HK-2 (cell line): ENCODE measurements at regions not wholly inside any gene's neighbourhood (a gene's known extent, or its start where the extent isn't known, plus 50 kb on each side); places are given as distances from the start of the nearest gene placed in this dataset.

Experiments
- DNase-seq: peaks from one replicate; pipeline ENCODE4 v3.0.0-alpha.2; 2018; ENCODE audit not compliant: unreplicated experiment

- DNase-seq, result no peak
Observed at GRCh38 chr1:234936612-234937389, 191.8 kb downstream of the TOMM20 start.

DNA sequence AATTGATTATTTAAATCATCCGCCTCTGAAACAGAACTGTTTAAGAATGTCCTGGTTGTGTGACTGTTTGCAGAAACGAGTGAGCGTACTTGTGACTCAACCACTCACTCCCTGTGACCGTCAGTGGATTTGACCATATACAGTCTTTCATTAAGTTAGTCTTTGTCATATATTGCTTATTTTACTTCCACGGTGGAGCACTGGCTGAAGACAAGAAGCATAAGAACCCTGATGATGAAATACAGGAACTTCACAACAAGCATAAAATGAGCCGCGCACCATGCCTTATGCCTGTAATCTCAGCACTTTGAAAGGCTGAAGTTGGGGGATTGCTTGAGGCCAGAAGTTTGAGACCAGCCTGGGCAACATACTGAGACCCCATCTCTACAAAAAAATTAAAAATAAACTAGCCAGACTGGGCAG, 194.0 kb downstream of the TOMM20 start:
- no peak for DNase-seq

GRCh38 chr1:234933475-234933874, 195.2 kb downstream of the TOMM20 start:
- DNase-seq, result peak; percentile 38

DNA sequence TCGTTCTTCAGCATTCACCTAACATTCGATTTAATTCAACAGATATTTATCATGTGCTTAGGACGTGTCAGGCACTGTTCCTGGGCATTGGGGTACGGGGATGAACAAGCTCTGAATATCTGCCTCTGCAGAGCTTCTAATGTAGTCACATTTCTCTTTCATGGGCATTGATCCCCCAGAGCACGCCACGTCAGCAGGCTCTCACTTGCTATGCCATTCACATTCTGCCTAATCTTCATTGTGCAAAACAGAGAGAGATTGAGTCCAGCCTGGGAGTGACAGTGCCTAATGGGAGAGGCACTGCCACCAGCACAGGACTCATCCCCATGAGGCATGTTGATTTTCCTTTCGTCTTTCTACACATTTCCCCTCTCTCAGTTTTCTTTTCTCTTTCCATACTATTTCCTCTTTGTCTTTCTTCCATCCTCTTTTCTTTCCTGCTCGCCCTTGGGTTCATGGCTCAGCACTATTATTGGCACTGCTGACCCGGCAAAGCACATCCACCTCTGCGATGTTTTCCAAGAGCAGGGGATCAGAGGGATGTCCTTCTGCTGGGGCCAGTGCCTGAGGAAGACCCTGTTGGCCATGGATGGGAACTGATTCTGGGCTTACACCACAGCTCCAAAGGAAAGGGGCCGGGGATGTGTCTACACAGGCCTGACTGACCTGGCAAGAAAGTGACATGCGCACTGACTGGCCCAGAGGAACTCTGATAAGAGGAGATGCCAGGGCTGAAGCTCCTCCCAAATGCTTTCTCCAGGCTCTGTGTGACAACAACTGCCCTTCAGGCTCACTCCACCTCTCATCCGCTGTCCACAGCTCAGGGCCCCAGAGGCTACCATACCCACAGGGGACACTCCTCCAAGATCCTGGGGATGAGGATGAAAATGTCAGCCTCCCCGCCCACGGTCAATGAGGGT, 195.9 kb downstream of the TOMM20 start:
- no peak for DNase-seq

- no peak for DNase-seq
Observed at GRCh38 chr1:234932106-234932505, 196.5 kb downstream of the TOMM20 start.

DNA sequence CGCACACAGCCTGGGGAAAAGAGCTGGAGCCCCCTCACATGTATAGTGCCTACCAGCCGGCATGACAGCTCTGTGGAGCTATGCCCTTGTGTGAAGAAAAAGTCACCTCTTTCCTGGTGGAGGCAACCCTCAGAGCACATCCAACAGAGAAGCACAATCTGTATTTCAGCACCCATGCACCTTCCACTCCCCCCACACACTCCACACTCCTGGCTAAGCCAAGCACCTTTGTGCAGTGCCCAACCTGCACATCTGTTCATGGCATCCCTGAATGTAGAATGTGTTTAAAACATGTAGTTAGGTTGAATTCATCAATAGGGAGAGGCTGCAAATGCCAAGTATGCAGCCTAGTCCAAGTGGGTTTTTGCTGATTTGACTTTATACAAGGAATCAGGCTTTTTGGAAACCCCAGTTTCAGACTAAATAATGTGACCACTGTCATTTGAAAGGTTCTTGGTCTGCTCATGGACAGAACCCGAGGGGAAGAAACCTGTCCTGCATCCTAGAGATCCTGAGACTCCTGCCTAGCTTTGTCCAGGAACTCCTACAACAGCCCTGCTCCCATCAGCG, 197.1 kb downstream of the TOMM20 start:
- no peak for DNase-seq

GRCh38 chr1:234929369-234929768, 199.3 kb downstream of the TOMM20 start:
- DNase-seq, result no peak

DNA sequence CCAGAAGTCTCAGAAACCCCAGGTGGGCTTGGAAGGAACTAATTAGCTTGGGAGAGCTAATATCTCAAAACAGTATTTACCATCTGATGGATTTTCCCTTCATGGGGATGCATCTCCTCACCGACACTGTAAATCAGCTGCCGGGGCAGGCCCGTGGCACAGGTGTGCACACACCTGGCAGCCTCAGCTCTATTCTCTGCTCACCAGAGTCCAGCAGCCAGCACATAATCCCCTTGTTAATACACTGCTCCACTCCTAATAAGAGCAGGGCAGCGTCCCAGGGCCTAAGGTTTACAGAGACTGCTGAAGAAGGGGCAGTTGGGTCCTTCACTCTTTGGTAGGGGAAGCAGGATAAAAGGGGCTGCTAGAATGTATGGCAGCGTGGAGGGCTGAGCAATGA, 200.0 kb downstream of the TOMM20 start:
- DNase-seq, result no peak

DNA sequence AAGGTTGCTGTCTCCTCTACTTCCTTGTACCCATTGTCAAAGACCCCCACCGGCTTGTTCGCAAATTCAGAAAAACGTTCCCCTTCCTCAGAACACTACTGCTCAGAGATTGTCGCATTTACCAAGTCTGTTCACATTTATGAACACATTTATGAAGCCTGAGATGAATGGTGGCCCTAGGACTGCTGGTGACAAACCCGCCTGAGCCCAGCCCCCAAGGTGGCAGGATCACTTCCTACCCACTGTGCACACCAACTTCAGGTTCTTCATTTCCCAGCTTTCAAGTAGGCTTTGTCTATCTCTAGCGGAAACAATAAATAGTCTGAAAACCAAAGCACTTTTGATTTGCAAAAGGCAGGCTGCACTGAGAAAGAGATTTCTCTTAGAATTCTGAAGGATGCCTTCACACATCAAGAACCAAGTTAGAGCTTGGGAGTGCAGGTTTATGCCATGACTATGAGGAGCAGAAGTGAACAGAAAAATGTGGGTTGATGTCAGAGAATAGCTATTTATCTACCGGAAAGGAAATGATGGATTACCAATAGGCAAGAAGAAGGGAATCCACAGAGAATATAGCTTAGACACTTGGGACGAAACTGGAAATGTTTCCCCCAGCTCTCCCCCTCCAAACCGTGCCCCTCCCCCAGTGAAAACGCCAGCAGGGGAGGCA, 200.5 kb downstream of the TOMM20 start:
- DNase-seq, result no peak

- no peak for DNase-seq
Observed at GRCh38 chr1:234927312-234927970, 201.2 kb downstream of the TOMM20 start.

DNA sequence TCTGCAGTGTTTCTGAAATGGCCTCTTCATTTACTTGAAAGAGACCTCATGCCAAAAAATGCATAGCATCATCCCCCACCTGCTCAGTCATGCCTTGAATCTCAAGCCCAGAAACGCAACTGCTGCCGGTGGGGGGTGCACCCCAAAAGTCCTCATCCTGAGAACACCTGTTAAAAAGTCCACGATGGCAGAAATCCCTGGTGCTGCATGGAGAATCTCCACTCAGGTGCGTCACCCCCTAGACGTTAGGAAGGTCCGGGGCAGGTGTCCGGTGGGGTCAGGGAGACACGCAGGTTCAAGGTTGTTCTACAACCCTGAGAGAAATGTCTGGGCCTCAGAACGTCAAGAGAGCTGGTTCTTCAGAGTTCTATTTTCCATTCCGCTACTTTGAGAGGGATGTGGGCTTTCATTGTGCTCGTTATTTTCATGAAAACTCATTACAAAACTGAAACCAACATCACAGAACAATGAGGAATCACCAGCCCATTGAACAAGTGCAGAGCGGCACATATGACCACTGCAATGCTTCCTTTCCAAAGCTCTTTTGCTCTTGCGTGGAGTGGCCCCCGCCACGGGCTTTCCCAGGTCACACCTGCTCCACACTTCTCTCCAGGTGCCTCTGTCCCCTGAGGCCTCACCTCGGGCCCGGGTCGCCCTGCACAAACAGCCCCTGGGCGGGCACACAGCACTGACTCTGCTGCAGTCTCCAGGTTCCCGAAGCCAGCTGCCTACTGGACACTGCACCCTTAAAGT, 201.9 kb downstream of the TOMM20 start:
- no peak for DNase-seq

GRCh38 chr1:234926264-234926558, 202.4 kb downstream of the TOMM20 start:
- DNase-seq, result no peak

- peak; percentile 73 for DNase-seq
Observed at GRCh38 chr1:234925440-234926263, 203.0 kb downstream of the TOMM20 start.

DNA sequence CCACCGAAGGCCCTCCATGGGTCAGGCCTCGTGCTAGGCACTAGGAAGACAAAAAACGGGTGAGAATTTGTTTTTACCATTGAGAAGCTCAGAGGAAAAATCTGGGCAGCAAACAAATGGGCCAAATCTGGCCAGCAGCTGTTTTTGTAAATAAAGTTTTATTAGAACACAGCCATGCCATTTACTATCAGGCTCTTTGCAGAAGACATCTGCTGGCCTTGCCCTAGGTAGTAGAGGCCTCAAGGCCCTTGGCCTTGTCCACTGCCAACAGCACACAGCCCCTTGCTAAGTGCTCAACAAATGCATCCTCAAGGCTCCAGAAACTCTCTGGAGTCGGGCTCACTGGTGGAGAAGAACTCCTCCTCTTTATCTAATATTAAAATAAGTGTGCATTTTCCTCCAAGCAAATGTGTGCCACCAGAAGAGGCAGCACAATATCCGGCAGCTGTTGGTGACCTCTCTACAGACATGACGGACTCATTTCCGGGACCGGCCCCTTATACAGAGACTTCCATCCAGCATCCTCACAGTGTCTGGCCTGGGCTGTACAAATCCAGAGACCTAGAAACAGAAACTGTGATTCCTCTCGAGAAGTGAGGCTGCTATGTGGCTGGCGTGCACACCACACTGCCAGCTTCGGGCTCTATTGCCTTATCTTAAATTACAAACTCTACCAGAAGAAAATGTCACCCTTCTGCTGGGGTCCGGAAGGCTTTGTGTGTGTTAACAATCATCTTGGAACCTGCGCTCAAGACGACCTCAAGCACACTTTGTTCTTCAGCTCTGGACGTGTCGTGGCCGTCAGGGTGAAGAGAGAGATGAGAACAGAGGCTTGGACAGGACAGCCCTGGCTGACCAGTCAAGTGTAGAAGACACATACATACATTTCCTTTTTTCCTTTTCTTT, 203.9 kb downstream of the TOMM20 start:
- no peak for DNase-seq

DNA sequence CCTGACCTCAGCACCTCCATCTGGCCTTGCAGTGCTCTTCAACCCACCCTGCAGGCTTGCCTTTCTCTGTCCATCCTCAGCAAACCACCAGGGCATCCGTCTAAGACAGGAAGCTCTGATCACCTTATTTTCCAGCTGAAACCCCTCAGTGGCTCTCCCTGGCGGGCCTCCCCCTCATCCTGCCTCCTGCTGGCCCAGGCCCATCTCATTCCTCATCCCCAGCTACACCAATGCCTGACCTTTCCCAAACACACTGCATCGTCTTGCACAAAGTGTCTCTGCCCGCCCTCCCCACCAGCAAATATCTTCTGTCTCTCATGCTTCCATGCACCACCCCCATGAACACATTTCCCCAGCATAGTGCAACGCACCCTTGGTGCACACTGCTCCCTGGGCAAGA, 205.0 kb downstream of the TOMM20 start:
- DNase-seq, result no peak

GRCh38 chr1:234922987-234923386, 205.7 kb downstream of the TOMM20 start:
- DNase-seq, result no peak

- DNase-seq, result no peak
Observed at GRCh38 chr1:234921266-234922062, 207.2 kb downstream of the TOMM20 start.

DNA sequence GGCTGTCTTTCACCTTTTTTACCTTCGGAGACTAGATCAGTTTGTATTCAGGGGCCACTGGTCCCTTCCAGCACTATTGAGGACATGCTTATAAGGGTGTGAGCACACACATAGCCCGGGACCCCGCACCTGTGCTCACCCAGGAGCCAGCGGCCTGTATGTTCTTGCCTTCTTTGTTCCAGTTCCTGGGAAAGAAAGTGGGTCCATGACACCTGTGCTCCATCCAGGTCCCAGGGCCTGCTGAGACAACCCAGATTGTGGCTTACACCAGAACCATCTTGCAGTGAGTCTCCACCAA, 207.8 kb downstream of the TOMM20 start:
- no peak for DNase-seq
